ENCODE measurements at regions not wholly inside any gene's neighbourhood (a gene's known extent, or its start where the extent isn't known, plus 50 kb on each side); places are given as distances from the start of the nearest gene placed in this dataset.

GRCh38 chr2:58651930-58652329 is 410.8 kb upstream of the FANCL start:
- Histone ChIP-seq H3K9ac (ENCODE audit: low read length in 2 of 2) (no peak overlapping the region), H3K27ac (ENCODE audit: low read length) (no peak overlapping the region), H3K4me3 (ENCODE audit: low read length in 2 of 2) (no peak overlapping the region), H3K9me3 (ENCODE audit: control insufficient read depth in 2 of 2, low read length in 2 of 2) (no peaks in the 10 kb centered on the region), H3K27me3 (ENCODE audit: control insufficient read depth in 1 of 2, insufficient read depth in 2 of 2, low read length in 2 of 2) (no peaks in the 10 kb centered on the region), H3K4me1 (ENCODE audit: control insufficient read depth, insufficient read depth, low read length) (no peaks in the 10 kb centered on the region), H3K36me3 (ENCODE audit: control insufficient read depth in 2 of 2, insufficient read depth in 2 of 2, low read length in 2 of 2) (no peaks in the 10 kb centered on the region)

GRCh38 chr2:58650781-58651180 is 409.7 kb upstream of the FANCL start:
- Histone ChIP-seq H3K9ac (ENCODE audit: low read length in 2 of 2) (no peak overlapping the region), H3K9me3 (ENCODE audit: control insufficient read depth in 2 of 2, low read length in 2 of 2) (no peaks in the 10 kb centered on the region), H3K36me3 (ENCODE audit: control insufficient read depth in 2 of 2, insufficient read depth in 2 of 2, low read length in 2 of 2) (no peaks in the 10 kb centered on the region), H3K4me1 (ENCODE audit: control insufficient read depth, insufficient read depth, low read length) (no peaks in the 10 kb centered on the region), H3K27me3 (ENCODE audit: control insufficient read depth in 1 of 2, insufficient read depth in 2 of 2, low read length in 2 of 2) (no peaks in the 10 kb centered on the region), H3K4me3 (ENCODE audit: low read length in 2 of 2) (no peak overlapping the region), H3K27ac (ENCODE audit: low read length) (no peak overlapping the region)

GRCh38 chr2:58649756-58650155 is 408.6 kb upstream of the FANCL start:
- Histone ChIP-seq H3K4me3 (ENCODE audit: low read length in 2 of 2) (no peak overlapping the region), H3K27me3 (ENCODE audit: control insufficient read depth in 1 of 2, insufficient read depth in 2 of 2, low read length in 2 of 2) (no peaks in the 10 kb centered on the region), H3K4me1 (ENCODE audit: control insufficient read depth, insufficient read depth, low read length) (no peaks in the 10 kb centered on the region), H3K9me3 (ENCODE audit: control insufficient read depth in 2 of 2, low read length in 2 of 2) (no peaks in the 10 kb centered on the region), H3K36me3 (ENCODE audit: control insufficient read depth in 2 of 2, insufficient read depth in 2 of 2, low read length in 2 of 2) (no peaks in the 10 kb centered on the region), H3K27ac (ENCODE audit: low read length) (no peak overlapping the region), H3K9ac (ENCODE audit: low read length in 2 of 2) (no peak overlapping the region)

GRCh38 chr2:58645017-58645416 is 403.9 kb upstream of the FANCL start:
- H3K9me3 ChIP-seq (ENCODE audit: control insufficient read depth in 2 of 2, low read length in 2 of 2): no peaks in the 10 kb centered on the region
- H3K4me1 ChIP-seq (ENCODE audit: control insufficient read depth, insufficient read depth, low read length): no peaks in the 10 kb centered on the region
- H3K9ac ChIP-seq (ENCODE audit: low read length in 2 of 2): no peak overlapping the region
- H3K27me3 ChIP-seq (ENCODE audit: control insufficient read depth in 1 of 2, insufficient read depth in 2 of 2, low read length in 2 of 2): no peaks in the 10 kb centered on the region
- no peaks in the 10 kb centered on the region for H3K36me3 ChIP-seq (ENCODE audit: control insufficient read depth in 2 of 2, insufficient read depth in 2 of 2, low read length in 2 of 2)
- no peak overlapping the region for H3K4me3 ChIP-seq (ENCODE audit: low read length in 2 of 2)
- no peak overlapping the region for H3K27ac ChIP-seq (ENCODE audit: low read length)

DNA sequence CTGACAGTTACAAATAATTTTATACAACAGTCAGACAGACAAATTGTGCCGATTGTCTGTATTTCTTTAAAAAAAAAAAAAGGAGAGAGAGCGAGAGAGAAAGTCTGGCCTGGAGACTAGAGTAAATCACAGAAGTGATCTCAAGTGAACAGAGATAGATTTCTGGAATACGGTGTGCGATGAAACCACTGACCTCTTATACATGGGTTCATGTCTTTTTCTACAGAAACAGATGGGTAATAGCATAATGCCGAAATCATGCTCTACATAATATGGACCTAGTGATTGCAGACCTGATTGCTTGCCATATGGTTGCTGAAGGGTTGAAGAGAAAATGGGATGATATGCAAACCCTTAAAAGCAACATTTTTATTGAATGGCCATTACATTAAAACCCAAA is 403.3 kb upstream of the FANCL start:
- Histone ChIP-seq H3K9me3 (ENCODE audit: control insufficient read depth in 2 of 2, low read length in 2 of 2) (no peaks in the 10 kb centered on the region), H3K27me3 (ENCODE audit: control insufficient read depth in 1 of 2, insufficient read depth in 2 of 2, low read length in 2 of 2) (no peaks in the 10 kb centered on the region), H3K4me3 (ENCODE audit: low read length in 2 of 2) (no peak overlapping the region), H3K4me1 (ENCODE audit: control insufficient read depth, insufficient read depth, low read length) (no peaks in the 10 kb centered on the region), H3K27ac (ENCODE audit: low read length) (no peak overlapping the region), H3K36me3 (ENCODE audit: control insufficient read depth in 2 of 2, insufficient read depth in 2 of 2, low read length in 2 of 2) (no peaks in the 10 kb centered on the region), H3K9ac (ENCODE audit: low read length in 2 of 2) (no peak overlapping the region)

DNA sequence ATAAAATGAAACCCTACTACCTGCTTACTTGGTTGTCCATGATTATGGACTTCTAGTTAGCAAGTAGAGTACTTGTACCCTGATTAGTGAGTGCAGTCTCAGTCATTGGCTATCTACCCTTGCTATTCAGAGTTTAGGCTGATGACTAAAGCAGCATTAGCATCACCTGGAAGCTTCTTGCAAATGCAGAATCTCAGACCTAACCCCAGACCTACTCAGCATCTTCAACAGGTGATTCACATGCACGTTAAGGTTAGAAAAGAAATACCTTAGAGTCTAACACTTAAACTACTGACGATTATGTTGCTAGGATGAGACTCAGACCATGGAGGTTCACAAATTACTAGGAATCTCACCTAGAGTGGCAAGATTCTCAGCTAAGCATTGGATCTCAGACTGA is 399.9 kb upstream of the FANCL start:
- H3K27ac ChIP-seq (ENCODE audit: low read length): no peak overlapping the region
- H3K9me3 ChIP-seq (ENCODE audit: control insufficient read depth in 2 of 2, low read length in 2 of 2): no peaks in the 10 kb centered on the region
- no peaks in the 10 kb centered on the region for H3K36me3 ChIP-seq (ENCODE audit: control insufficient read depth in 2 of 2, insufficient read depth in 2 of 2, low read length in 2 of 2)
- H3K9ac ChIP-seq (ENCODE audit: low read length in 2 of 2): no peak overlapping the region
- no peak overlapping the region for H3K4me3 ChIP-seq (ENCODE audit: low read length in 2 of 2)
- no peaks in the 10 kb centered on the region for H3K4me1 ChIP-seq (ENCODE audit: control insufficient read depth, insufficient read depth, low read length)
- H3K27me3 ChIP-seq (ENCODE audit: control insufficient read depth in 1 of 2, insufficient read depth in 2 of 2, low read length in 2 of 2): no peaks in the 10 kb centered on the region

GRCh38 chr2:58640042-58640441 is 398.9 kb upstream of the FANCL start:
- H3K4me3 ChIP-seq (ENCODE audit: low read length in 2 of 2): no peak overlapping the region
- no peak overlapping the region for H3K27ac ChIP-seq (ENCODE audit: low read length)
- H3K4me1 ChIP-seq (ENCODE audit: control insufficient read depth, insufficient read depth, low read length): no peaks in the 10 kb centered on the region
- no peak overlapping the region for H3K9ac ChIP-seq (ENCODE audit: low read length in 2 of 2)
- H3K27me3 ChIP-seq (ENCODE audit: control insufficient read depth in 1 of 2, insufficient read depth in 2 of 2, low read length in 2 of 2): no peaks in the 10 kb centered on the region
- H3K9me3 ChIP-seq (ENCODE audit: control insufficient read depth in 2 of 2, low read length in 2 of 2): no peaks in the 10 kb centered on the region
- H3K36me3 ChIP-seq (ENCODE audit: control insufficient read depth in 2 of 2, insufficient read depth in 2 of 2, low read length in 2 of 2): no peaks in the 10 kb centered on the region

DNA sequence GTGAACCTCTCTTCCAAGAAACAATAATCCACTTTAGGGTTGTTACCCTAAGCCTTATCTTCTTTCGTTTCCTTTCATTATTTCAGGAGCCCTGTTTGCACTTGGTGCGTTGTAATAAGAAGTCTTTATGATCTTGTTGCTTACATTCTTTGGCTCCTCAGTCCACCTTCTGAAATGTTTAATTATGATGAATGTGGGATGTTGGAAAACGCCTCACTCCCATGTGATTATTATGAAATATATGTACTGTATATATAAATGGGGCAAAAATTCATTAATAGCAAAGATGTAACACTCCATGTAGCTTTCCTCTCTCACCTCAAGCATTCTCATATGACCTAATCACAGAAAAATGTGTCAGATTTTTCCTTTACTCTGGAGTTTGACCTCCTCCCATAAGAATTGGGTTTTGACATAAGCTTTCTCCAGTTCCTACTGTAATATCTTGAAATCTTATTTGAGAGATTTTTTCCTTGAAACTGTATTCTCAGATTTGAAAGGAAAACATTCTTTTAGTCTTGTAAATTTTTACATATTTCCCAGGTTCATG is 397.2 kb upstream of the FANCL start:
- no peak overlapping the region for H3K4me3 ChIP-seq (ENCODE audit: low read length in 2 of 2)

GRCh38 chr2:58636872-58637271 is 395.7 kb upstream of the FANCL start:
- Histone ChIP-seq H3K36me3 (ENCODE audit: control insufficient read depth in 2 of 2, insufficient read depth in 2 of 2, low read length in 2 of 2) (no peaks in the 10 kb centered on the region), H3K27ac (ENCODE audit: low read length) (no peak overlapping the region), H3K27me3 (ENCODE audit: control insufficient read depth in 1 of 2, insufficient read depth in 2 of 2, low read length in 2 of 2) (no peaks in the 10 kb centered on the region), H3K4me3 (ENCODE audit: low read length in 2 of 2) (no peak overlapping the region), H3K9ac (ENCODE audit: low read length in 2 of 2) (no peak overlapping the region), H3K4me1 (ENCODE audit: control insufficient read depth, insufficient read depth, low read length) (no peaks in the 10 kb centered on the region), H3K9me3 (ENCODE audit: control insufficient read depth in 2 of 2, low read length in 2 of 2) (no peaks in the 10 kb centered on the region)

More for the DNA sequence above, 397.2 kb upstream of the FANCL start:
- Histone ChIP-seq H3K9ac (ENCODE audit: low read length in 2 of 2) (no peak overlapping the region), H3K9me3 (ENCODE audit: control insufficient read depth in 2 of 2, low read length in 2 of 2) (no peaks in the 10 kb centered on the region), H3K27ac (ENCODE audit: low read length) (no peak overlapping the region), H3K36me3 (ENCODE audit: control insufficient read depth in 2 of 2, insufficient read depth in 2 of 2, low read length in 2 of 2) (no peaks in the 10 kb centered on the region), H3K27me3 (ENCODE audit: control insufficient read depth in 1 of 2, insufficient read depth in 2 of 2, low read length in 2 of 2) (no peaks in the 10 kb centered on the region), H3K4me1 (ENCODE audit: control insufficient read depth, insufficient read depth, low read length) (no peaks in the 10 kb centered on the region)

DNA sequence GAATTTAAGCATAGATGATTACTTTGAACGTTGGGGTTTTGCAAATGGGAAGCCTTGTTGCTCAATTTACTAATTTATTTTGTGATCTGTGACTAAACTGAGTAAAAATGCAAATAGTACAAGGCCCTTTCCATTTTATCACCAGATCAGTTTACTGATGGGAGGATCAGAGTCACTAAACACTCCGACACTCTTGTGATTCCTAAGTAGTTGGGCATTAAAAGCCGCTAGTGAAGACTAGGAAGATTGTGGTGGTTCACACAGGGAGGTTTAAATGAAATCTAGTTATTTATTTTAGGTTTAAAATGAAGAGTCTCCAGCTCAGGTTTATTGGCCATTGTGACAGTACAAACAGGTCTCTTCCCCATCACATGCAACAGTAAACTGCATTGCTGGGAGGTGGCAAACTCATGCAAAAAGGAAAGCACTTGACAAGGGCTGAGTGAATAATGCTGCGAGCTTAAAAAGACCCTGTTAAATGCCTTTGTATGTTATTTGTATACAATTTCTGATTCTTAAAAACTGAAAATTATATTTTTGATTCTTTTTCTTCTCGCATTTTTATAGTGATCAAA is 394.8 kb upstream of the FANCL start:
- Histone ChIP-seq H3K27ac (ENCODE audit: low read length) (no peak overlapping the region), H3K9ac (ENCODE audit: low read length in 2 of 2) (no peak overlapping the region), H3K9me3 (ENCODE audit: control insufficient read depth in 2 of 2, low read length in 2 of 2) (no peaks in the 10 kb centered on the region), H3K4me3 (ENCODE audit: low read length in 2 of 2) (no peak overlapping the region), H3K27me3 (ENCODE audit: control insufficient read depth in 1 of 2, insufficient read depth in 2 of 2, low read length in 2 of 2) (no peaks in the 10 kb centered on the region), H3K4me1 (ENCODE audit: control insufficient read depth, insufficient read depth, low read length) (no peaks in the 10 kb centered on the region), H3K36me3 (ENCODE audit: control insufficient read depth in 2 of 2, insufficient read depth in 2 of 2, low read length in 2 of 2) (no peaks in the 10 kb centered on the region)

DNA sequence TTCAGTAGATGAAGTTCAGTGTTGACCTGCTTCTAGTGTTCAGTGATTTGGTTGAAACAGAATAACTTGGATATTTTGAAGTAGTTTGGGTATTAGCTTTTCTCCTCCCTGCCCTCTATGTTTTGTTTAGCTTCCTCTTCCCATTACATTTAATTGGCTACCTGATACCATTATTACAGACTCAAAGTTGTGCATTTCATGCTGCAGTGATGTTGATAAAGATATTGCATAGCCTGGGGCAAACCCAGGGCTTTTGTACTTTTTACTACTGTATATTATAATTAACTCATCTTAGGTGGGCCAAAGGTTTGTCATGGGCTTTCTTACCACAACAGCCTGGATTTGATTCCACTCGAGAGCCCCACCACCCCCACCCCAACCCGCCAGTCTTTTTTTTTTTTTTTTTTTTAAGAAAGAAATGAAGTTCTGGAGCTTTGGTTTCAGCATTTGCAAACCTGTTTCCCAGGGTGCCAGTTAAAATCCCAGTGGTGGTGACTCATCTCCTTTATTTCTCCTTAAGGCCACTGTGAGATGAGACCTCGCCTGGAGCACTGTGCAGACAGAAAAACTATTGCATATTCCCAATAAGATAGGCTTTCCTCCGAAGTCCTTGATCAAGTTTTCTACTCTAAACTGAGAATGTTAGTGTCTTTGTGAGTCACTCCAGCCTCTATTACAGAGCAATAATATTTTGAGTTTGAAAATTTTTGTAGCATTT is 393.7 kb upstream of the FANCL start:
- Histone ChIP-seq H3K4me3 (ENCODE audit: low read length in 2 of 2) (no peak overlapping the region), H3K4me1 (ENCODE audit: control insufficient read depth, insufficient read depth, low read length) (no peaks in the 10 kb centered on the region), H3K9ac (ENCODE audit: low read length in 2 of 2) (no peak overlapping the region), H3K27me3 (ENCODE audit: control insufficient read depth in 1 of 2, insufficient read depth in 2 of 2, low read length in 2 of 2) (no peaks in the 10 kb centered on the region), H3K9me3 (ENCODE audit: control insufficient read depth in 2 of 2, low read length in 2 of 2) (no peaks in the 10 kb centered on the region), H3K36me3 (ENCODE audit: control insufficient read depth in 2 of 2, insufficient read depth in 2 of 2, low read length in 2 of 2) (no peaks in the 10 kb centered on the region), H3K27ac (ENCODE audit: low read length) (no peak overlapping the region)
